ENCODE measurements at regions not wholly inside any gene's neighbourhood (a gene's known extent, or its start where the extent isn't known, plus 50 kb on each side); places are given as distances from the start of the nearest gene placed in this dataset.

DNA sequence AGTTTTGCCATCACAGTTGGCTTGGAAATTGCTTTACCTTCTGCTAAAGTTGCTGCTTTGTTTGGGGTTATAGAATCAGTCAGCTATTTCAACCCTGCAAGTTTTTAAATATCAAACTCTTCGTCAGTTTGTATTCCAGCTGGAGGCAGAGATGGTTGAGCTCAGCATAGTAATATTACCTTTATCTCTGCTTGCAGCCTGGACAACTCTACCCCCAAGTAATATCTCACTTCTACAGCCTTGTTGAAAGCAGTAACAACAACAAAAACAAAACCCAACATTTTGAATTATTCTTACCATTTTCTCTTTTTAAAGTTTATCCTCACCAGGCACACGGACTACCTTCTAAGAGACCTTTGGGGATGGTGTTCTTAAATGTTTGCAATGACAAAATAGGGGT lies 239.1 kb upstream of the PHF14 start:
- H2BK5ac ChIP-seq (ENCODE audit: low read depth, low read length, poor library complexity, severe bottlenecking): no peak overlapping the region
- no peaks in the 10 kb centered on the region for H3K27me3 ChIP-seq (ENCODE audit: control insufficient read depth, insufficient read depth, low read length)
- H3K36me3 ChIP-seq (ENCODE audit: control insufficient read depth, insufficient read depth, low read length): no peaks in the 10 kb centered on the region
- H3K4me1 ChIP-seq (ENCODE audit: control insufficient read depth, insufficient read depth, low read length): no peaks in the 10 kb centered on the region
- BruUV-seq (replicated peaks): no TSS peak
- no peak overlapping the region for H2AFZ ChIP-seq (replicated peaks; ENCODE audit: low read length, poor library complexity)
- no peaks in the 10 kb centered on the region for H3K79me1 ChIP-seq (ENCODE audit: low read depth in 1 of 2, low read length in 2 of 2)
- no CpG with 5 or more reads among the region's 2 CpGs for WGBS, 2 experiments (ENCODE audit: extremely low coverage in 2 of 2, insufficient read length in 1 of 2)
- no peaks in the 10 kb centered on the region for H4K20me1 ChIP-seq (ENCODE audit: insufficient read depth, low read length)
- H2BK15ac ChIP-seq (ENCODE audit: low read depth, low read length): no peak overlapping the region
- no peak overlapping the region for H2BK120ac ChIP-seq (ENCODE audit: low read depth, low read length)
- dilution Hi-C loops (cut with HindIII; ENCODE audit: low sequenced_read_pairs, unreplicated experiment) (no loop called here), intact Hi-C loops (cut with micrococcal nuclease) (loop anchor here (1.0 kb wide), 1 partner anchor 15 kb away; no protein-coding TSS in a partner anchor), in situ Hi-C loops (cut with MboI; ENCODE audit: low sequenced_read_pairs) (no loop called here)
- H3K4me2 ChIP-seq (ENCODE audit: low read depth, low read length): no peak overlapping the region
- peaks cover 13% of the 10 kb centered on the region; the same call in 1 of the 2 replicates for H3K9me3 ChIP-seq (ENCODE audit: control insufficient read depth, insufficient read depth, low read length)
- ChIA-PET CTCF (no interaction called here), POLR2A (ENCODE audit: unreplicated experiment) (no interaction called here)
- no peak overlapping the region for H4K5ac ChIP-seq (ENCODE audit: low read depth, low read length)
- H3K56ac ChIP-seq (ENCODE audit: extremely low read depth, insufficient read depth, low read length): no peak overlapping the region
- no peak overlapping the region for H2BK20ac ChIP-seq (ENCODE audit: low read depth, low read length)
- TF ChIP-seq MAZ (IDR thresholded peaks at IDR 0.05; ENCODE audit: borderline replicate concordance, low read depth, low read length): no peak
- TF ChIP-seq FOS (IDR thresholded peaks at IDR 0.05; ENCODE audit: low read depth, low read length): no peak
- no peak for TF ChIP-seq CHD1 (IDR thresholded peaks at IDR 0.05; ENCODE audit: low read depth, low read length)
- TF ChIP-seq MAFK (IDR thresholded peaks at IDR 0.05; ENCODE audit: low read depth, low read length): no peak
- no peak for TF ChIP-seq RFX5 (IDR thresholded peaks at IDR 0.05; ENCODE audit: low read depth, low read length)
- TF ChIP-seq USF2 (IDR thresholded peaks at IDR 0.05; ENCODE audit: low read depth, low read length): no peak
- H4K91ac ChIP-seq (ENCODE audit: insufficient read depth, low read depth, low read length): no peak overlapping the region
- no peak overlapping the region for H2AK9ac ChIP-seq (replicated peaks; ENCODE audit: low read depth, low read length, poor library complexity)
- no peak overlapping the region for H3K4ac ChIP-seq (ENCODE audit: low read depth, low read length)
- no peak overlapping the region for H3K14ac ChIP-seq (replicated peaks; ENCODE audit: low read depth, low read length)
- no peak overlapping the region for H3K9ac ChIP-seq (ENCODE audit: low read depth, low read length)
- H3K27ac ChIP-seq (ENCODE audit: insufficient read depth, low read length): no peak overlapping the region
- DNase-seq (no peak), ATAC-seq (ENCODE audit: low read depth) (no peak)
- H3K4me3 ChIP-seq (ENCODE audit: insufficient read depth, low read depth, low read length): no peak overlapping the region
- no peak overlapping the region for H3K18ac ChIP-seq (ENCODE audit: low read depth, low read length)
- H3K23ac ChIP-seq (ENCODE audit: low read depth, low read length): no peak overlapping the region
- H3K9me1 ChIP-seq (ENCODE audit: insufficient read depth, low read length): no peaks in the 10 kb centered on the region
- no peak overlapping the region for H2AK5ac ChIP-seq (ENCODE audit: low read depth, low read length)
- H4K8ac ChIP-seq (ENCODE audit: low read depth in 2 of 2, low read length in 2 of 2): no peak overlapping the region

All from IMR-90 (cell line).